Activated naive CD8-positive, alpha-beta T cell treated with anti-CD3 and anti-CD28 coated beads for 36 hours (primary cell): ENCODE measurements at regions not wholly inside any gene's neighbourhood (a gene's known extent, or its start where the extent isn't known, plus 50 kb on each side); places are given as distances from the start of the nearest gene placed in this dataset.

Experiments used
- DNase-seq: peaks from one replicate; pipeline ENCODE4 v3.0.0; 2021
- H3K27ac Mint-ChIP-seq: one replicate; pipeline ENCODE4 v1.8.0; 2022; ENCODE audit warnings: mild to moderate bottlenecking, moderate library complexity, mixed read lengths
- H3K27me3 Mint-ChIP-seq: one replicate; pipeline ENCODE4 v1.8.0; 2022; ENCODE audit warnings: mild to moderate bottlenecking, mixed read lengths
- H3K36me3 Mint-ChIP-seq: one replicate; pipeline ENCODE4 v1.8.0; 2021; ENCODE audit warnings: mild to moderate bottlenecking, mixed read lengths
- H3K4me1 Mint-ChIP-seq: one replicate; pipeline ENCODE4 v1.8.0; 2021; ENCODE audit warnings: mixed read lengths
- H3K4me3 Mint-ChIP-seq: one replicate; pipeline ENCODE4 v1.8.0; 2022; ENCODE audit warnings: mild to moderate bottlenecking, moderate library complexity, mixed read lengths
- H3K9me3 Mint-ChIP-seq: one replicate; pipeline ENCODE4 v1.8.0; 2022; ENCODE audit warnings: mixed read lengths

DNA sequence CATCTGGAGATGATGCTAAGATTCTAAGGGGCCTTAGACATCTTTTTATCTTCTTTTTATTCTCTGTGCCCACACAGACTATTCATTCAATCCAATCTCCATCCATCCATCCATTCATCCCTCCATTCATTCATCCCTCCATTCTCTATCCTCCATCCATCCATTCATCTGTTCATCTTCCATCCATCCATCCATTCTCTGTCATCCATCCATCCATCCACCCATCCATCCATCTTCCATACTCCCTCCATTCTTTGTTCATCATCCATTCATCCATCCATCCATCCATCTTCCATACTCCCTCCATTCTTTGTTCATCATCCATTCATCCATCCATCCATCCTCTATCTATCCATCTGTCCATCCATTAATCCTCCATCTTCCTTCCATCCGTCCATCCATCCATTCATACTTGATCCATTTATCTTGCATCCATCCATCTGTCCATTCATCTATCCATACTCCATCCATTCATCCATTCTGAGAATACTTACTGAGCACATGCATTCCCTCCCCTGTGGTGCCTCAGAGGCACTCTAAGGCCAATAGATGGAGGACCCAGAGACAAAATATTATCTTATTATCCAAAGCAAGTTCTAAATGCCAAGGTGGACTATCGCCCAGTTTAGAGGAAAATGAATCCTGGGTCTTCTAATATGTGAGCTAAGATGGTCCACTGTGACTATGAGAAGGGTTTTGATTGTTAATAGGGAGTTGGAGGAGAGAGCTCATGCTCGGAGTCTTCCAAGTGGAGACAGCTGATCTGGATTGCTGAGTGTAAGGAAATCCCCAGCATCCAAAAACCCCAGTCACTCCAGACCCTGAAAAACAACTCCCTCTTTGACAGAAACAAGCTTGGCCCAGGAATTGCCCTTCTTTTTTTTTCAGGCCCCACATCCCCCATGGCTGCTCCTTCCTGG, 152.6 kb upstream of the MYCN start:
- DNase-seq, result no peak
- no peak overlapping the region for H3K27ac Mint-ChIP-seq
- H3K4me1 Mint-ChIP-seq, result no peaks in the 10 kb centered on the region

DNA sequence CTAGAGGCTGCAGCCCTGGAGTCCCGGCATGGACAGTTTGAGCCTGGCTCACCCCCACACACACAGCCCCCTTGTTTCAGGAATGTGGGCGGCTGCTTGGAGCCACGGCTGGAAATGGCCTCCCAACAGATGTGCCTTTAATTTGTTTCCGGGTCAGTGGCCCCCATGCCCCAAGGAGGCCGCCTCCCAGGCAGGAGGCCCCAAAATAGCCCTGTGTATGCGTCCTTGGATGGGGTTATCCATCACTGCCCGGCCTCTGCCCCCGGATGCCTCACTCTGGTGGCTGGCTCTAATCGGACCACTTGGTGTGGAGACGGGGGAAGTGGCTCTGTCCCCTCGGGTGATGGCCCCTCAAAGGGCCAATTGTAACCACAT, 151.9 kb upstream of the MYCN start:
- H3K4me3 Mint-ChIP-seq, result no peak overlapping the region
- no peak overlapping the region for H3K27ac Mint-ChIP-seq

More for the DNA sequence above, 152.6 kb upstream of the MYCN start:
- Mint-ChIP-seq H3K36me3 (no peaks in the 10 kb centered on the region), H3K4me3 (no peak overlapping the region), H3K27me3 (no peaks in the 10 kb centered on the region), H3K9me3 (no peaks in the 10 kb centered on the region)

DNA sequence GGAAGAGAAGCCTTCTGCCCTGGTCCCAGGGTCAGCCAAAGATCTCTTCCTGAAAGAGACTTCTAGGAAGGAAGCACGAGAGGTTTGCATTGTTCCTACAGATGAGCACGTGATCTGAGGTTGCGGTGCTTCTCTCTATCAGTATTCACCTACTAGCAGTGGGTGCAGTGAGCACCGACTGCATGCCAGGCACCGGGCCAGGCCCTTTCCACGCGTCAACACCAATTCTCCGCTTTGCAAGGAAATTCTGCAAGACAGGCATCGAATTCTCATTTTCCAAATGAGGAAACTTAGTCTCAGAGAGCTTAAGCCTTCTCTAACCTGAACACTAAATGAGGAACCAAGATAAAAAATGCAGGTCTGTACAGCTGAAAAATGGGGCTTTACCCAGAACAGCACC, 151.5 kb upstream of the MYCN start:
- H3K27ac Mint-ChIP-seq, result no peak overlapping the region
- H3K9me3 Mint-ChIP-seq, result no peaks in the 10 kb centered on the region
- H3K4me1 Mint-ChIP-seq, result no peaks in the 10 kb centered on the region
- H3K36me3 Mint-ChIP-seq, result no peaks in the 10 kb centered on the region
- no peaks in the 10 kb centered on the region for H3K27me3 Mint-ChIP-seq
- no peak overlapping the region for H3K4me3 Mint-ChIP-seq
- DNase-seq, result no peak

More for the DNA sequence above, 151.9 kb upstream of the MYCN start:
- Mint-ChIP-seq H3K27me3 (no peaks in the 10 kb centered on the region), H3K4me1 (no peaks in the 10 kb centered on the region), H3K36me3 (no peaks in the 10 kb centered on the region), H3K9me3 (no peaks in the 10 kb centered on the region)
- no peak for DNase-seq

DNA sequence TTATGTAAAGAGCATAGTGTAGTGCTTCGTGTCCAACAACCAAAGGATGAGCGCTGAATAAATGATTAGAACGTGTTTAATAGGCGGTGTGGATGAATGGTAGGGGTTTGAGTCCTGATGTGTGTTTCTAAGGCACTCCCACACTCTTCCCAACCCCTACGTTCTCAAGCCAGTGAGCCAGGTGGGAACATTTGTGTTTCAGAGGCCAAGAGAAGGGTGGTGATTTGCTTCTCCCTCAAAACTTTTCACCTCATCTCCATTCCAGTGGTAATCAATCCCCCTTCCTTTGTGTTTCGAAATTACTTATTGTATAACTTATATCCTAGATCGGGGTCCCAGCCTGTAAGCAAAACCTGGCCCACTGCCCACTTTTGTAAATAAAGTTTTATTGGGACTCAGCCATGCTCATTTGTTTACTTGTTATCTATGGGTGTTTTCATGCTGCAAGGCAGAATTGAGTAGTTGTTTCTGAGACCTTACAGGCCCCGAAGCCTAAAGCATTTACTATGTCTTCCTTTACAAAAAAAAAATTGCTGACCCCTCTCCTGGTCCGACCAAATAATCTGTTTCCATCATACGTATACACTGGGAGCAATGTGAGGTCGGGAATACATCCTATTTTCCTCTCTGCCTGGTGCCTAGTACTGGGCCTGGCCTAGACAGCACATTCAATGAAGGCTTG, 150.8 kb upstream of the MYCN start:
- no peaks in the 10 kb centered on the region for H3K4me1 Mint-ChIP-seq
- no peaks in the 10 kb centered on the region for H3K36me3 Mint-ChIP-seq
- no peak overlapping the region for H3K27ac Mint-ChIP-seq
- DNase-seq, result no peak
- H3K9me3 Mint-ChIP-seq, result no peaks in the 10 kb centered on the region
- H3K4me3 Mint-ChIP-seq, result no peak overlapping the region
- H3K27me3 Mint-ChIP-seq, result no peaks in the 10 kb centered on the region

DNA sequence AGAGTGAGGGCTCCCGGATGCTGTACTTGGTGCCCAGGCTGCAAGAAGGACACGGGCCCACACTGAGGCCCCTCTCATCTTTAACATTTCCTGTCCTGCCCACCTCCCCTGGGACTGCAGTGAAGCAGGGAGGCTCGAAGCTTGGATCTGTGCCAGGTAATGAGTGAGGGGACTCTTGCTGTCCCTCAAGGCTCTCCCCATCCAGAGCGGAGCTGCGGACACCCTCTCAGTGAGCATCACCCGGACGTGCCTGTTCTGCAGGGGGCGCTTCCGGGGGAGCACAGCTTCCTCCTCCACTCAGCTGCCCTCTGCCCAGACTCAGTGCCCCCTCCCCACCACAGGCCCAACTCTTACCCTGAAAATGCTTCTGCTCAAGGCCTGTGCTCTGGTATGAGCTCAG, 150.0 kb upstream of the MYCN start:
- DNase-seq, result no peak
- H3K9me3 Mint-ChIP-seq, result no peaks in the 10 kb centered on the region
- H3K4me1 Mint-ChIP-seq, result no peaks in the 10 kb centered on the region
- H3K27ac Mint-ChIP-seq, result no peak overlapping the region
- no peaks in the 10 kb centered on the region for H3K27me3 Mint-ChIP-seq
- H3K4me3 Mint-ChIP-seq, result no peak overlapping the region
- H3K36me3 Mint-ChIP-seq, result no peaks in the 10 kb centered on the region

DNA sequence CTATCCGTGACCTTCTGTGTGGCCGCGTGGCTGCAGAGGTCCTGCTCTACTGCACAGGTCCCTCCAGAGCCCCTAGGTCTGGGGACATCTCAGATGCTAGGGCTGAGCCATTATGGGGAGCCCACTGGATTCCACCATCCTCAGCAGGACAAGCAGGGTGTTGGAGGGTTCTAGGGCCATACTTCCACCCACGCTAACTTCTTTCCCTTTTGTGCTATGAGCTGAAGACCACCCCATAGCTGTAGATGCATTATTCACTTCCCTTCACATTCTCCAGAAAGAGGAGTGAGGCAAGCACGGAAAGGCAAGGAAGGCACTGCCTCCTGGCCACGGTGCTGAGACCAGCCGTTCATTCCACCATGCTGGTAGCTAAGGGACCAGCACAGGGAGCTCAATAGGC, 149.5 kb upstream of the MYCN start:
- no peak for DNase-seq
- no peak overlapping the region for H3K4me3 Mint-ChIP-seq
- no peak overlapping the region for H3K27ac Mint-ChIP-seq
- no peaks in the 10 kb centered on the region for H3K9me3 Mint-ChIP-seq
- no peaks in the 10 kb centered on the region for H3K27me3 Mint-ChIP-seq
- H3K36me3 Mint-ChIP-seq, result no peaks in the 10 kb centered on the region
- H3K4me1 Mint-ChIP-seq, result no peaks in the 10 kb centered on the region

DNA sequence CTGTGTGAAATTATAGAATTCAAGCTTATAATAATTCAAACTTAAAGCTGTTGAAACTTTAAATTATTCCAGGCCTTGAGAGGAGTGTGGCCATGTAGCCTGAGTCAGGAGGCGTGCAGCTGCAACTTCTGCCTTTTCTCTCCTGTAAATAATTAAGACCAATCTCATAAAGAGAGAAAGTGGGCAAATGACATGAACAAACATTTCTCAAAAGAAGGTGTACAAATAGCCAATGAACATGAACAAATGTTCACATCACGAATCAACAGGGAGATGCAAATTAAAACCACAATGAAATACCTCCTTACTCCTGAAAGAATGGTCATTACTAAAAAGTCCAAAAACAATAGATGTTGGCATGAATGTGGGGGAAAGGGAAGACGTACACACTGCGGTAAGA, 149.1 kb upstream of the MYCN start:
- H3K27me3 Mint-ChIP-seq, result no peaks in the 10 kb centered on the region
- no peak overlapping the region for H3K4me3 Mint-ChIP-seq
- no peaks in the 10 kb centered on the region for H3K4me1 Mint-ChIP-seq
- H3K9me3 Mint-ChIP-seq, result no peaks in the 10 kb centered on the region
- H3K36me3 Mint-ChIP-seq, result no peaks in the 10 kb centered on the region
- no peak overlapping the region for H3K27ac Mint-ChIP-seq
- DNase-seq, result no peak

DNA sequence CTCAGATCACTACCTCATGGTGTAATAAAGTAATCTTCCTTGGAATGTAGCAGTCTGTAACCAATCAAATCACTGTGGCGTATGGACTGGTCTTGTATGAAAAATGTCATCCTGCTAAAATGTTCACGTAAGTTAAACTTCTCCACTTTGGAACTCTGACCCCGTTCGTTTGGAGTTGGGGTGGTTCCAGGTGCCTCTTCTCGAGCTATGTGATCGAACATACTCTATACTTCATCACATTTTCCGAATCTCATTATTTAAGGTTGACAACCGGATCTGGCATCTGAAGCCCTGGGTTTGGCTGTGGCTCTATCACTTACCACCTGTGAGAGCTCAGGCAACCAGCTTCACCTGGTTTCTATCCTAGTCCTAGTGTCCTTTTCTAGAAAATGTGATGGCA, 148.0 kb upstream of the MYCN start:
- H3K27ac Mint-ChIP-seq, result no peak overlapping the region
- H3K36me3 Mint-ChIP-seq, result no peaks in the 10 kb centered on the region
- H3K9me3 Mint-ChIP-seq, result no peaks in the 10 kb centered on the region
- DNase-seq, result no peak
- H3K4me3 Mint-ChIP-seq, result no peak overlapping the region
- no peaks in the 10 kb centered on the region for H3K4me1 Mint-ChIP-seq
- H3K27me3 Mint-ChIP-seq, result no peaks in the 10 kb centered on the region

DNA sequence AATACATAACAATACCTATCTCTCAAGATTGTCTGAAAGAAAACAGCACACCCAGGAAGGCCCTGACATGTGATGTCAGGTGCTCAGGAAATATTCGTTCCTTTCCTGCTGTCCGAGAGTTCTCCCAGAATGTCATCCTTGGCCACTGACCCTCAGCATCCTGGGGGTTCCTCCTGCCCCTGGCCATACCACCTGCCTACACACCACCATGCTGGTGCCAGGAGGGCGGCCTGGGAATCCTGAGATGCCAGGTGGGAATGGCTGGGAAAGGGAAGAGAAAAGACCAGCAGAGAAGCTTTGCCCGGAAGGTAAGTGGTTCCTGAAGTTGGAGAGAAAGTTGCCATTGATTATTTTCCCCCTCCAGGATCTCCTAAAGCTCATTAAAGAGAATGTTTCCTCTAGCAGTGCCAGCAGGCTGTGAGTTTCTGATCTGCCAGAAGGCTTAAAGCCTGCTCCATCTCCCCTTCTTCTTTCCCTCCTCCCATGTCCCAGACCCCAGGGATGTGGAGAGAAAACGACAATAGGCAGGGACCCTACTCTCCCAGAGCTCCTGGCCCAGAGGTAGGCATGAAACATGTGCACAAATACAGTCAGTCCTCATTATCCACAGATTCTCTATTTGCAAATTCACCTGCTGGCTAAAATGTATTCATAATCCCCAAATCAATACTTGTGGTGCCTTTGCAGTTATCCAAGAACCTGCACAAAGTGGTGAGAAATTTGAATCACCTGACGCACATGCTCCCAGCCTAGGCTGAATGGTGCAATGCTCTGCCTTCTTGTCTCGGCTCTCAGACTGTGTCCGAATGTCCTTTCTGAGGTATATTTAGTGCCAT, 147.1 kb upstream of the MYCN start:
- Mint-ChIP-seq H3K4me1 (no peaks in the 10 kb centered on the region), H3K4me3 (no peak overlapping the region), H3K27me3 (no peaks in the 10 kb centered on the region), H3K9me3 (no peaks in the 10 kb centered on the region), H3K36me3 (no peaks in the 10 kb centered on the region), H3K27ac (no peak overlapping the region)
- no peak for DNase-seq

DNA sequence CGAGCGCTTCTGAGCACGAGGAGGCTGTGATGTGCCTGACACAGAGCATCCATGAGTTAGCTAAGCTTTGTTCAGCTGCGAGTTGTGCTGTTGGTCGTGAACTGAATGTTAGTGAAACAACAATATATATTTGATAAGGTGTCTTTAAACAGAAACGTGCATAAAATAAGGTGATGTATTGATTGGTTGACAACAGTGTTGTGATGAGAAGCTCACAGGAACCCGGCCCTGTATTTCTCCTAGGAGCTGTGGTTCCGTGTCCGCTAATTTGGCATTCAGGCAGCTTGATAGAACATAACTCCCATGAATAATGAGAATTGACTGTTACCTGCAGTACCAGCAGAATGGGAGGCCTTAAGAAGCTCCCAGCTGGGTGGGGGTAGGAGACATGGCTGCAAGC, 146.4 kb upstream of the MYCN start:
- no peak overlapping the region for H3K4me3 Mint-ChIP-seq
- no peaks in the 10 kb centered on the region for H3K27me3 Mint-ChIP-seq
- DNase-seq, result no peak
- H3K4me1 Mint-ChIP-seq, result no peaks in the 10 kb centered on the region
- H3K9me3 Mint-ChIP-seq, result no peaks in the 10 kb centered on the region
- H3K36me3 Mint-ChIP-seq, result no peaks in the 10 kb centered on the region
- H3K27ac Mint-ChIP-seq, result no peak overlapping the region

DNA sequence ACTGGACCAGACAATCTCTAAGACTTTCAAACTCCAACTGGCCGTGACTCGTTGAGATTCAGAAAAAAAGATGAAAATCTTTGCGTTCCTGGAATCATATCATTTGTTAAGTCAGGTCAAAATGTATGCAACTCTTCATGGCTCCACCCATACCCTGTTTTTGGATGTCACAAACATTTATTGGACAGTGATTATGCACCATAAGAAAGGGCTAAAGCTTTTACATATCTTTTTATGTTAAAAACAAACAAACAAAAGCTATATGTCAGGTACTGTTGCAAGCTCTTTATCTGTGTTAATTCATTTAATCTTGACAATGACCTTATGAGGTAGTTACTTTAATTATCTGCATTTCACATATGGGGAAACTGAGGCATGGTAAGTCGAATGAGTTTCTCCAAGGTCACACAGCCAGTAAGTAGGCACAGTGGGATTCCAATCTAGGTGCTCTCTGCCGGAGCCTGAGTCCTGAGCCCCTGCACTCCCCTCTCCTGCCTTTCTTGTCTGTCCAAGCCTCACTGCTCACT, 145.7 kb upstream of the MYCN start:
- no peaks in the 10 kb centered on the region for H3K4me1 Mint-ChIP-seq
- no peak overlapping the region for H3K4me3 Mint-ChIP-seq

DNA sequence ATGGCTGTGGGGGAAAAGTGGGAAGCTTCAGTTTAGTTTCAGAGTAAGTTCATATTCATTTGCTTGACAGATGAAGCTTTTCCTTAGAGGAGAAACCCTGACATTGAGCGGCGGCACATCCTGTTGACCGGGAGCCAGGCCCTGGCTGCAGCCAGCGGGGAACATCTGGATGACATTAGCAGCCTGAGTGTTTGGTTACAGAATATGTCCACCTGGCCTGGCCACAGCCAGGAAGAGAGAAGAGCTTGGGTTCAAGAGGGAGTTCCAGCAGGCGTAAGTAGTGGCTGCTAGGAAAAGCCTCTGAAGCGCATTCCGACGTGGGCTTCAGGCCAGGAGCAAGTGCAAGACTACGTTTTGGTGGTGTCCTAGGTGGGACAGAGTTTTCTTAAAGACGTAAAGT, 144.9 kb upstream of the MYCN start:
- Mint-ChIP-seq H3K4me3 (no peak overlapping the region), H3K36me3 (no peaks in the 10 kb centered on the region), H3K4me1 (no peaks in the 10 kb centered on the region), H3K9me3 (no peaks in the 10 kb centered on the region), H3K27ac (no peak overlapping the region), H3K27me3 (no peaks in the 10 kb centered on the region)
- no peak for DNase-seq

More for the DNA sequence above, 145.7 kb upstream of the MYCN start:
- Mint-ChIP-seq H3K27ac (no peak overlapping the region), H3K27me3 (no peaks in the 10 kb centered on the region), H3K9me3 (no peaks in the 10 kb centered on the region), H3K36me3 (no peaks in the 10 kb centered on the region)
- DNase-seq, result no peak

DNA sequence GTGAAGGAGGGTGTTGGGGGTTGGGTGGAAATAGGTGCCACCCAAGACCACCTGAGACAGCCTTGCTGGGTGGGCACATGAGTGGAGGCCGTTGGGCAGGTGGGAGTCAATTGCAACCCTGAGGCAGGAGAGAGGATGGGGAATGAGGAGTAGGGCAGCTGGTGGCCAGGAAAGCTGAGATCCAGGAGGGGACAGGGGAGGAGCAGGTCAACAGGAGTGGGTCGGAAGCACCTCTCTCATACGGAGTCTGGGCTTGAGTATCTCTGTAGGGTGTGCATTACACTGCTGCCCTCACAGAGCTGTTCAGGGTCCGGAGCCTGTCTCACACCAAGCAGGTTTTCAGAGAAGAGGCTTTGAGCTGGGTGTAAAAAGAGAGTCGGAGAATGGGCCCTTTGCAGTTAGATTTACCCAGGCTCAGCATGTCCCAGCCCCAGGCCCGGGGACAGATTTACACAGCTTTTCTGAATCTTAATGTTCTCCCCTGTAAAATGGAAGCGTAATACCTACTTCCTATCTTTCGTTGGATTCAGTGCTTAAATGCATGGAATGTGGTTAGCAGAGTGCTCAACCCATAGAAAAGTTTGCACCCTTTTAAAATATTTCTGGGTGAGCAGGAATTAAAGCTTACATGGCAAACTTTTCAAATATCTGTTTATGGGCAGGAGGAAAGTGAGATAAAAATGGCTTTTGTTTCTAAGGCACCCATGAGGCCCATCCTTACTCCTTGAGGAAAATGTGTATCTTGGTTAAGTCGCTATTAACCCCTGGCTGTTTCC, 144.0 kb upstream of the MYCN start:
- no peak for DNase-seq
- Mint-ChIP-seq H3K27me3 (no peaks in the 10 kb centered on the region), H3K4me1 (no peaks in the 10 kb centered on the region), H3K36me3 (no peaks in the 10 kb centered on the region), H3K27ac (no peak overlapping the region), H3K9me3 (no peaks in the 10 kb centered on the region), H3K4me3 (no peak overlapping the region)

DNA sequence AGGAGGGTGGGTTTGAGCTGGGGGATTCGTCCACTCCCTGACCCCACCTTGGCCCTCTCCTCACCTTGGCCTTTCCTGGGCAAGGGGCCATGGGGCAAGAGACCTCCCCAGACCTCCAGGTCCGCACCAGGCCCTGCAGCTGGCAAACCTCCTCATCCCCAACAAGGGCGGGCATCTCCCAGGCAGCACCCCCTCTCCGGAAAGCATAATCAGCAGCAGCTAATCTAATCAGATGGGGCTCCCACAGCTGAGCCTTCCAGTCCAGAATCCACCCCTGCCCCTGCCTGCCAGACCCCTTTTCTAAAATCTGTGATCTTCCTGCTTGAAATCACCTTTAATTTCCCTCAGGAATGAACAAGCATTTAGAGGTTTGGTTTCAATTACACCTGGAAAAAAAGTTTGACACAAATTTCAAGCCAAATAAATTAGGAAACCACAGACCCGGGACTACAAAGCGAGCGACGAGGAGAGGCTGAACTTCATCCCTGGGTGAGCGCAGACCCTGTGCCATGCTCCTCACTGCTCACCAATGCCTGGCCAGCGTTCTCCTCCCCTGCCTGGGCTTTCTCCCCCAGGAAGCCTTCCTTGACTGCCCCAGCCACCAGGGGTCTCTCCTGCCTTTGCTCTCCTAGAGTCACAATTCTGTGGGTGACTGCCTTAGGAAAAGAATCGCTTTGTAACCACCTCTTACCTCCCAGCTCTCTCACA, 143.0 kb upstream of the MYCN start:
- Mint-ChIP-seq H3K27me3 (no peaks in the 10 kb centered on the region), H3K9me3 (no peaks in the 10 kb centered on the region), H3K4me1 (no peaks in the 10 kb centered on the region), H3K36me3 (no peaks in the 10 kb centered on the region), H3K27ac (no peak overlapping the region), H3K4me3 (no peak overlapping the region)
- no peak for DNase-seq
